Transverse colon (tissue), 4 donors: ENCODE measurements at regions not wholly inside any gene's neighbourhood (a gene's known extent, or its start where the extent isn't known, plus 50 kb on each side); places are given as distances from the start of the nearest gene placed in this dataset.

Source experiments
- CTCF ChIP-seq, 5 experiments: fragments of 200-600 bp in 3 of 5; fragments of 450-650 bp in 2 of 5; sonication (generic) in 3 of 5; IDR thresholded peaks; 1 replicate in 2 of 5; 2 replicates in 3 of 5; pipeline ENCODE4 v1.5.1; 2016 to 2017; ENCODE audit warnings: antibody characterized with exemption in 5 of 5, inconsistent platforms in 3 of 5, mild to moderate bottlenecking in 2 of 5, moderate library complexity in 1 of 5
- EP300 ChIP-seq: sonication (generic); formaldehyde crosslinking; IDR thresholded peaks from one replicate; pipeline ENCODE4 v1.6.1; 2017; ENCODE audit warnings: antibody characterized with exemption, low read depth
- POLR2A ChIP-seq: fragments of 450-650 bp; IDR thresholded peaks from one replicate; pipeline ENCODE4 v1.6.1; 2016; ENCODE audit warnings: antibody characterized with exemption, mild to moderate bottlenecking, moderate library complexity
- POLR2AphosphoS5 ChIP-seq, 3 donors: sonication (generic); formaldehyde crosslinking; IDR thresholded peaks; one replicate each; pipeline ENCODE4 v1.6.1; 2016; ENCODE audit warnings: antibody characterized with exemption in 3 of 3

- TF ChIP-seq CTCF (IDR thresholded peaks at IDR 0.05) (no peak), POLR2A (no peak), POLR2AphosphoS5 (IDR thresholded peaks at IDR 0.05) (no peak), EP300 (no peak)
These were observed 109.0 kb upstream of the IRX6 start for GRCh38 chr16:55214974-55215494.
